ENCODE measurements at regions not wholly inside any gene's neighbourhood (a gene's known extent, or its start where the extent isn't known, plus 50 kb on each side); places are given as distances from the start of the nearest gene placed in this dataset.
"Not testable (repeated sequence)": the region's sequence is repeated elsewhere in the genome, so short reads cannot be mapped to it uniquely, and the experiment has no call there.

DNA sequence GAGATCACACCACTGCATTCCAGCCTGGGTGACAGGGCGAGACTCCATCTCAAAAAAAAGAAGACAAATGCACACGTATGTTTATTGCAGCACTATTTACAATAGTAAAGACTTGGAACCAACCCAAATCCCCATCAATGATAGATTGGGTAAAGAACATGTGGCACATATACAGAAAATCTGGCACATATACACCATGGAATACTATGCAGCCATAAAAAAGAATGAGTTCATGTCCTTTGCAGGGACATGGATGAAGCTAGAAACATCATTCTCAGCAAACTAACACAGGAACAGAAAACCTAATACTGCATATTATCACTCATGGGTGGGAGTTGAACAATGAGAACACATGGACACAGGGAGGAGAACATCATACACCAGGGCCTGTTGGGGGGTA lies 54.5 kb upstream of the KMT2E start:
- H3K36me3 ChIP-seq (ENCODE audit: control insufficient read depth, insufficient read depth, low read length); H3K4me2 ChIP-seq (ENCODE audit: low read depth, low read length); ATAC-seq (ENCODE audit: low read depth); H2AK5ac ChIP-seq (ENCODE audit: low read depth, low read length); BruUV-seq (replicated peaks); dilution Hi-C loops (cut with HindIII; ENCODE audit: low sequenced_read_pairs, unreplicated experiment); H4K5ac ChIP-seq (ENCODE audit: low read depth, low read length); H3K79me1 ChIP-seq (ENCODE audit: low read depth in 1 of 2, low read length in 2 of 2); H4K8ac ChIP-seq (ENCODE audit: low read depth in 2 of 2, low read length in 2 of 2); H2AK9ac ChIP-seq (replicated peaks; ENCODE audit: low read depth, low read length, poor library complexity); intact Hi-C loops (cut with micrococcal nuclease); H3K9ac ChIP-seq (ENCODE audit: low read depth, low read length); H4K20me1 ChIP-seq (ENCODE audit: insufficient read depth, low read length); DNase-seq; H3K4me3 ChIP-seq (ENCODE audit: insufficient read depth, low read depth, low read length); H3K9me3 ChIP-seq (ENCODE audit: control insufficient read depth, insufficient read depth, low read length); H3K27me3 ChIP-seq (ENCODE audit: control insufficient read depth, insufficient read depth, low read length); H3K27ac ChIP-seq (ENCODE audit: insufficient read depth, low read length); H2BK5ac ChIP-seq (ENCODE audit: low read depth, low read length, poor library complexity, severe bottlenecking); H3K18ac ChIP-seq (ENCODE audit: low read depth, low read length); H3K23ac ChIP-seq (ENCODE audit: low read depth, low read length); H4K91ac ChIP-seq (ENCODE audit: insufficient read depth, low read depth, low read length); H2BK15ac ChIP-seq (ENCODE audit: low read depth, low read length); in situ Hi-C loops (cut with MboI; ENCODE audit: low sequenced_read_pairs); H3K4ac ChIP-seq (ENCODE audit: low read depth, low read length); POLR2A ChIA-PET (ENCODE audit: unreplicated experiment); H2AFZ ChIP-seq (replicated peaks; ENCODE audit: low read length, poor library complexity); H2BK20ac ChIP-seq (ENCODE audit: low read depth, low read length); H3K56ac ChIP-seq (ENCODE audit: extremely low read depth, insufficient read depth, low read length); H3K14ac ChIP-seq (replicated peaks; ENCODE audit: low read depth, low read length); CTCF ChIA-PET; H2BK120ac ChIP-seq (ENCODE audit: low read depth, low read length): not testable (repeated sequence)
- Histone ChIP-seq H3K9me1 (ENCODE audit: insufficient read depth, low read length) (peaks cover 22% of the 10 kb centered on the region), H3K4me1 (ENCODE audit: control insufficient read depth, insufficient read depth, low read length) (peaks cover 30% of the 10 kb centered on the region)
- WGBS, 2 experiments (ENCODE audit: extremely low coverage in 2 of 2, insufficient read length in 1 of 2), result no CpG with 5 or more reads among the region's 2 CpGs
